ENCODE measurements at regions not wholly inside any gene's neighbourhood (a gene's known extent, or its start where the extent isn't known, plus 50 kb on each side); places are given as distances from the start of the nearest gene placed in this dataset.

- H3K27ac Mint-ChIP-seq (ENCODE audit: unreplicated experiment): no peak overlapping the region
- peaks cover 2% of the 10 kb centered on the region for H3K9me3 Mint-ChIP-seq (ENCODE audit: unreplicated experiment)
- H3K4me3 Mint-ChIP-seq (ENCODE audit: unreplicated experiment): no peak overlapping the region
- no peaks in the 10 kb centered on the region for H3K4me1 Mint-ChIP-seq (ENCODE audit: low read depth, unreplicated experiment)
- no peak for DNase-seq
- no peak for TF ChIP-seq CTCF (IDR thresholded peaks at IDR 0.05; ENCODE audit: partially characterized antibody, unreplicated experiment)
- H3K36me3 Mint-ChIP-seq (ENCODE audit: unreplicated experiment): no peaks in the 10 kb centered on the region
- peaks cover 2% of the 10 kb centered on the region for H3K27me3 Mint-ChIP-seq (ENCODE audit: unreplicated experiment)
These were observed 133.5 kb downstream of the ZNF621 start for GRCh38 chr3:40658305-40658704.

- Mint-ChIP-seq H3K4me1 (ENCODE audit: low read depth, unreplicated experiment) (no peaks in the 10 kb centered on the region), H3K27ac (ENCODE audit: unreplicated experiment) (no peak overlapping the region)
- TF ChIP-seq CTCF (IDR thresholded peaks at IDR 0.05; ENCODE audit: partially characterized antibody, unreplicated experiment): no peak
These were observed 135.8 kb downstream of the ZNF621 start for GRCh38 chr3:40660554-40660953.

GRCh38 chr3:40661284-40661683 lies 136.5 kb downstream of the ZNF621 start:
- no peak for TF ChIP-seq CTCF (IDR thresholded peaks at IDR 0.05; ENCODE audit: partially characterized antibody, unreplicated experiment)
- Mint-ChIP-seq H3K4me3 (ENCODE audit: unreplicated experiment) (no peak overlapping the region), H3K9me3 (ENCODE audit: unreplicated experiment) (no peaks in the 10 kb centered on the region), H3K4me1 (ENCODE audit: low read depth, unreplicated experiment) (no peaks in the 10 kb centered on the region), H3K27me3 (ENCODE audit: unreplicated experiment) (no peaks in the 10 kb centered on the region), H3K36me3 (ENCODE audit: unreplicated experiment) (no peaks in the 10 kb centered on the region), H3K27ac (ENCODE audit: unreplicated experiment) (no peak overlapping the region)
- no peak for DNase-seq

More at GRCh38 chr3:40660554-40660953, 135.8 kb downstream of the ZNF621 start:
- Mint-ChIP-seq H3K27me3 (ENCODE audit: unreplicated experiment) (no peaks in the 10 kb centered on the region), H3K36me3 (ENCODE audit: unreplicated experiment) (no peaks in the 10 kb centered on the region), H3K9me3 (ENCODE audit: unreplicated experiment) (no peaks in the 10 kb centered on the region), H3K4me3 (ENCODE audit: unreplicated experiment) (no peak overlapping the region)
- no peak for DNase-seq

- no peaks in the 10 kb centered on the region for H3K4me1 Mint-ChIP-seq (ENCODE audit: low read depth, unreplicated experiment)
- no peaks in the 10 kb centered on the region for H3K36me3 Mint-ChIP-seq (ENCODE audit: unreplicated experiment)
- no peak for DNase-seq
- H3K9me3 Mint-ChIP-seq (ENCODE audit: unreplicated experiment): no peaks in the 10 kb centered on the region
- H3K27me3 Mint-ChIP-seq (ENCODE audit: unreplicated experiment): no peaks in the 10 kb centered on the region
- H3K27ac Mint-ChIP-seq (ENCODE audit: unreplicated experiment): no peak overlapping the region
- no peak overlapping the region for H3K4me3 Mint-ChIP-seq (ENCODE audit: unreplicated experiment)
- TF ChIP-seq CTCF (IDR thresholded peaks at IDR 0.05; ENCODE audit: partially characterized antibody, unreplicated experiment): no peak
These were observed 138.5 kb downstream of the ZNF621 start for GRCh38 chr3:40663280-40663679.

- H3K27ac Mint-ChIP-seq (ENCODE audit: unreplicated experiment): no peak overlapping the region
- TF ChIP-seq CTCF (IDR thresholded peaks at IDR 0.05; ENCODE audit: partially characterized antibody, unreplicated experiment): no peak
- H3K36me3 Mint-ChIP-seq (ENCODE audit: unreplicated experiment): no peaks in the 10 kb centered on the region
- H3K4me1 Mint-ChIP-seq (ENCODE audit: low read depth, unreplicated experiment): no peaks in the 10 kb centered on the region
- H3K27me3 Mint-ChIP-seq (ENCODE audit: unreplicated experiment): no peaks in the 10 kb centered on the region
- no peak for DNase-seq
- H3K9me3 Mint-ChIP-seq (ENCODE audit: unreplicated experiment): no peaks in the 10 kb centered on the region
- no peak overlapping the region for H3K4me3 Mint-ChIP-seq (ENCODE audit: unreplicated experiment)
These were observed 144.4 kb downstream of the ZNF621 start for GRCh38 chr3:40669176-40669575.
